CD4-positive, alpha-beta T cell (primary cell): ENCODE measurements at regions not wholly inside any gene's neighbourhood (a gene's known extent, or its start where the extent isn't known, plus 50 kb on each side); places are given as distances from the start of the nearest gene placed in this dataset.

Experiments used
- ATAC-seq: fragments of 200-7000 bp; cut with Tn5 transposase; one replicate; pipeline ENCODE4 v1.10.0; 2022; ENCODE audit warnings: mild to moderate bottlenecking; ENCODE audit not compliant: poor library complexity
- CTCF ChIA-PET: fragments of 350-600 bp; sonication (Branson Sonifier 250); formaldehyde crosslinking; loops from one replicate; lab custom pipeline; 2021; ENCODE audit warnings: antibody characterized with exemption, inconsistent platforms; lab: Charles Lee
- POLR2A ChIA-PET: fragments of 350-600 bp; sonication (Branson Sonifier 250); formaldehyde crosslinking; loops from one replicate; lab custom pipeline; 2021; ENCODE audit warnings: antibody characterized with exemption, inconsistent platforms; lab: Charles Lee
- DNase-seq, 14 experiments: peaks; one replicate each; pipeline ENCODE4 v3.0.0-alpha.2; 2013 to 2020; ENCODE audit warnings: mixed read lengths in 2 of 14
- H3K27ac ChIP-seq, 2 donors: one replicate each; pipeline versions ENCODE4 v1.5.1 to v1.7.0; 2013; ENCODE audit warnings: low read length in 2 of 2, low read depth in 1 of 2, mild to moderate bottlenecking in 1 of 2
- H3K27me3 ChIP-seq, 2 experiments: 1 replicate in 1 of 2; 2 replicates in 1 of 2; pipeline versions ENCODE4 v1.6.1 to v1.7.0; 2013; ENCODE audit warnings: low read length in 2 of 2, control low read depth in 1 of 2, mild to moderate bottlenecking in 1 of 2, moderate library complexity in 1 of 2; ENCODE audit not compliant: insufficient read depth in 2 of 2, control insufficient read depth in 1 of 2
- H3K36me3 ChIP-seq: one replicate; pipeline ENCODE4 v1.6.1; 2013; ENCODE audit warnings: low read length, control low read depth; ENCODE audit not compliant: insufficient read depth
- H3K4me1 ChIP-seq: one replicate; pipeline ENCODE4 v1.6.1; 2013; ENCODE audit warnings: low read length, control low read depth; ENCODE audit not compliant: insufficient read depth
- H3K4me3 ChIP-seq: one replicate; pipeline ENCODE4 v1.5.1; 2013; ENCODE audit warnings: mild to moderate bottlenecking, low read length, moderate library complexity
- H3K9me3 ChIP-seq, 2 experiments: 1 replicate in 1 of 2; 2 replicates in 1 of 2; pipeline versions ENCODE4 v1.6.1 to v1.7.0; 2013; ENCODE audit warnings: low read length in 2 of 2, mild to moderate bottlenecking in 2 of 2, control low read depth in 1 of 2, moderate library complexity in 1 of 2; ENCODE audit not compliant: control insufficient read depth in 1 of 2, insufficient read depth in 1 of 2
- H3K27ac Mint-ChIP-seq: one replicate; pipeline ENCODE4 v1.8.0; 2020; ENCODE audit warnings: mixed read lengths
- H3K27me3 Mint-ChIP-seq: one replicate; pipeline ENCODE4 v1.8.0; 2021; ENCODE audit warnings: mixed read lengths
- H3K36me3 Mint-ChIP-seq: one replicate; pipeline ENCODE4 v1.8.0; 2021; ENCODE audit warnings: low read depth, mixed read lengths
- H3K4me1 Mint-ChIP-seq: one replicate; pipeline ENCODE4 v1.8.0; 2021; ENCODE audit warnings: low read depth, mixed read lengths
- H3K4me3 Mint-ChIP-seq: one replicate; pipeline ENCODE4 v1.8.0; 2020; ENCODE audit warnings: mild to moderate bottlenecking, mixed read lengths
- H3K9me3 Mint-ChIP-seq: one replicate; pipeline ENCODE4 v1.8.0; 2020; ENCODE audit warnings: mixed read lengths
- CTCF ChIP-seq: fragments of 200-600 bp; IDR thresholded peaks from one replicate; pipeline ENCODE4 v1.8.0; 2022; ENCODE audit warnings: antibody characterized with exemption, mild to moderate bottlenecking
- intact Hi-C, 2 experiments: fragments of 100-400 bp; cut with DNase I in 1 of 2; cut with micrococcal nuclease in 1 of 2; formaldehyde crosslinking; loops; one replicate each; pipeline versions ENCODE4 v1.15.1 to v1.9.0; 2023 to 2025; cut with DNase I, micrococcal nuclease

GRCh38 chr11:110979696-110980095 is 265.8 kb upstream of the POU2AF2 start:
- Histone ChIP-seq H3K4me1 (no peaks in the 10 kb centered on the region), H3K36me3 (no peaks in the 10 kb centered on the region), H3K9me3 (peaks cover 0 to 3% of the 10 kb centered on the region in 2 experiments), H3K27ac (no peak overlapping the region), H3K4me3 (no peak overlapping the region), H3K27me3 (no peaks in the 10 kb centered on the region)
- POLR2A ChIA-PET = no interaction called here
- intact Hi-C loops = no loop called here
- DNase-seq (no peak), ATAC-seq (no peak)
- H3K4me1 Mint-ChIP-seq = no peaks in the 10 kb centered on the region
- CTCF ChIA-PET = no interaction called here
- no peak for TF ChIP-seq CTCF
- no peak overlapping the region for H3K27ac Mint-ChIP-seq
- no peaks in the 10 kb centered on the region for H3K9me3 Mint-ChIP-seq
- no peak overlapping the region for H3K4me3 Mint-ChIP-seq
- no peaks in the 10 kb centered on the region for H3K27me3 Mint-ChIP-seq
- H3K36me3 Mint-ChIP-seq = no peaks in the 10 kb centered on the region

- no peak for ATAC-seq
- peaks cover 0 to 3% of the 10 kb centered on the region in 2 experiments for H3K9me3 ChIP-seq
- intact Hi-C loops = no loop called here
- H3K27me3 Mint-ChIP-seq = no peaks in the 10 kb centered on the region
- H3K36me3 ChIP-seq = no peaks in the 10 kb centered on the region
- no peaks in the 10 kb centered on the region for H3K27me3 ChIP-seq
- no peaks in the 10 kb centered on the region for H3K36me3 Mint-ChIP-seq
- ChIA-PET CTCF (no interaction called here), POLR2A (no interaction called here)
- no peak for TF ChIP-seq CTCF
- no peak overlapping the region for H3K27ac ChIP-seq
- H3K4me3 Mint-ChIP-seq = no peak overlapping the region
- H3K27ac Mint-ChIP-seq = no peak overlapping the region
- H3K4me3 ChIP-seq = no peak overlapping the region
- no peaks in the 10 kb centered on the region for H3K4me1 Mint-ChIP-seq
- H3K4me1 ChIP-seq = no peaks in the 10 kb centered on the region
- DNase-seq = no peak
- H3K9me3 Mint-ChIP-seq = no peaks in the 10 kb centered on the region
Measured at GRCh38 chr11:110977661-110978060, 265.4 kb upstream of the ARHGAP20 start.

GRCh38 chr11:110974731-110975130 is 262.5 kb upstream of the ARHGAP20 start:
- Mint-ChIP-seq H3K4me3 (no peak overlapping the region), H3K9me3 (no peaks in the 10 kb centered on the region), H3K27ac (no peak overlapping the region), H3K4me1 (no peaks in the 10 kb centered on the region), H3K36me3 (no peaks in the 10 kb centered on the region), H3K27me3 (peaks cover 3% of the 10 kb centered on the region)
- peaks cover 0 to 3% of the 10 kb centered on the region in 2 experiments for H3K9me3 ChIP-seq
- ChIA-PET POLR2A (no interaction called here), CTCF (no interaction called here)
- no peaks in the 10 kb centered on the region for H3K27me3 ChIP-seq
- H3K4me3 ChIP-seq = no peak overlapping the region
- H3K36me3 ChIP-seq = no peaks in the 10 kb centered on the region
- ATAC-seq = no peak
- TF ChIP-seq CTCF = no peak
- no peak overlapping the region for H3K27ac ChIP-seq
- DNase-seq = no peak
- H3K4me1 ChIP-seq = no peaks in the 10 kb centered on the region
- intact Hi-C loops = no loop called here
